Subcutaneous abdominal adipose tissue (tissue), 5 donors: ENCODE measurements at regions not wholly inside any gene's neighbourhood (a gene's known extent, or its start where the extent isn't known, plus 50 kb on each side); places are given as distances from the start of the nearest gene placed in this dataset.

ENCODE experiments used
- H3K27ac ChIP-seq: one replicate; pipeline ENCODE4 v1.7.0; 2013; ENCODE audit warnings: low read depth, mild to moderate bottlenecking, inconsistent platforms, low read length, moderate library complexity
- H3K27me3 ChIP-seq, 5 donors: one replicate each; pipeline ENCODE4 v1.7.0; 2013; ENCODE audit warnings: low read length in 5 of 5, inconsistent platforms in 1 of 5; ENCODE audit not compliant: control insufficient read depth in 5 of 5, insufficient read depth in 4 of 5
- H3K36me3 ChIP-seq, 5 donors: one replicate each; pipeline ENCODE4 v1.7.0; 2013; ENCODE audit warnings: low read length in 5 of 5; ENCODE audit not compliant: control insufficient read depth in 5 of 5, insufficient read depth in 5 of 5
- H3K4me1 ChIP-seq, 5 donors: one replicate each; pipeline ENCODE4 v1.7.0; 2013; ENCODE audit warnings: low read length in 5 of 5, mild to moderate bottlenecking in 3 of 5, moderate library complexity in 1 of 5; ENCODE audit not compliant: control insufficient read depth in 5 of 5, insufficient read depth in 5 of 5
- H3K4me3 ChIP-seq, 5 donors: one replicate each; pipeline ENCODE4 v1.7.0; 2013; ENCODE audit warnings: low read length in 5 of 5, low read depth in 1 of 5
- H3K9ac ChIP-seq, 5 donors: one replicate each; pipeline ENCODE4 v1.7.0; 2013; ENCODE audit warnings: low read length in 5 of 5, mild to moderate bottlenecking in 4 of 5, moderate library complexity in 3 of 5
- H3K9me3 ChIP-seq, 5 donors: one replicate each; pipeline ENCODE4 v1.7.0; 2013; ENCODE audit warnings: low read length in 5 of 5; ENCODE audit not compliant: control insufficient read depth in 5 of 5
- donor health status: healthy.
- donor health status: healthy.
- donor health status: healthy.
- donor health status: healthy.
- donor health status: healthy.

DNA sequence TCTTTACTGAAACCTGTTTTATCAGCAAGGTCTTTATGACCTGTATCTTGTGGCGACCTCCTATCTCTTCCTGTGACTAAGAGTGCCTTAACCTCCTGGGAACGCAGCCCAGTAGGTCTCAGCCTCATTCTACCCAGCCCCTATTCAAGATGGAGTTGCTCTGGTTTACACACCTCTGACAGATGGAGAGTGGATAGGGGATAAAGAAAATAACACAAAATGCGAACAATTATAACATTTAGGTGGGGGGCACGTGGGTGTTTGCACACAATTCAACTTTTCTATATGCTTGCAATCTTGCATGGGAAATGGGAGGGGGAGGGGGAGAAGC is 83.3 kb downstream of the RMI2 start:
- H3K4me1 ChIP-seq, result peaks cover 0 to 1% (median 0%) of the 10 kb centered on the region in 5 donors
- no peaks in the 10 kb centered on the region for H3K36me3 ChIP-seq
- peaks cover 0 to 2% (median 0%) of the 10 kb centered on the region in 5 donors for H3K27me3 ChIP-seq
- no peak overlapping the region for H3K9ac ChIP-seq
- no peak overlapping the region for H3K4me3 ChIP-seq
- peaks cover 0 to 12% (median 6%) of the 10 kb centered on the region in 5 donors for H3K9me3 ChIP-seq
- no peak overlapping the region for H3K27ac ChIP-seq

DNA sequence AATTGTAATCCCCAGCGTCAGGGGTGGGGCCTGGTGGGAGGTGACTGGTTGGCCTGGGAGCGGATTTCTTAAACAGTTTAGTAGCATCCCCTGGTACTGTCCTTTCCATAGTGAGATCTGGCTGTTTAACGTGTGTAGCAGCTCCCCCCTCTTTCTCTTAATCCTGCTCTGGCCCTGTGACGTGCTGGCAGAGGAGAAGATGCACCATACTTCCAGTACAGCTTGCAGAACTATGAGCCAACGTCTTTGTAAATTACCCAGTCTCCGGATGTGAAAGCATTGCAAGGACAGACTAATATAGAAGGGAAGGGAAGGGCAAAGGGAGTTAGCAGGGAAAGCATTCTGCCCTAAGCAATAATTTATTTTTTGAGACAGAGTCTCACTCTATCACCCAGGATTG is 83.9 kb downstream of the RMI2 start:
- Histone ChIP-seq H3K27me3 (peaks cover 0 to 2% (median 0%) of the 10 kb centered on the region in 5 donors), H3K9me3 (peaks cover 0 to 12% (median 6%) of the 10 kb centered on the region in 5 donors), H3K4me1 (no peaks in the 10 kb centered on the region), H3K27ac (no peak overlapping the region), H3K4me3 (no peak overlapping the region), H3K36me3 (no peaks in the 10 kb centered on the region), H3K9ac (no peak overlapping the region)

DNA sequence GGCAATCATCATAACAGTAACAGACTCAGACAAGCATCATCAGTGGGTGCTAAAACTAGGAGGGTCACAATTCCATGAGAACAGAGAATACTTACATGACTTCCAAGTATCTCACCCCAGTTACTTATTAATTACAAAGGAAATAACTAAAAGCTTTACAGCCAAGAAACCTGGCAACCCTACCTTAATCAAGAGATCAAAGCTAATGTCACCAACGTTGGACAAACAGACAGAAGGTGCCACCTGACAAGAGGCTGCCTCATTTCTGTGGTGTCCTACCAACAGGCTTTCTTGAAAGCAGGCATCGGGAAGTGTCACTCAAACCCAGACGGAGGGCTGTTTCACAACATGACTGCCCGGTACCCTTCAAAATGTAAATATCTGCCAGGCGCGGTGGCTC is 84.6 kb downstream of the RMI2 start:
- H3K27me3 ChIP-seq, result peaks cover 0 to 2% (median 0%) of the 10 kb centered on the region in 5 donors
- no peak overlapping the region for H3K27ac ChIP-seq
- no peak overlapping the region for H3K9ac ChIP-seq
- peaks cover 0 to 12% (median 6%) of the 10 kb centered on the region in 5 donors for H3K9me3 ChIP-seq
- no peaks in the 10 kb centered on the region for H3K36me3 ChIP-seq
- H3K4me1 ChIP-seq, result no peaks in the 10 kb centered on the region
- no peak overlapping the region for H3K4me3 ChIP-seq

DNA sequence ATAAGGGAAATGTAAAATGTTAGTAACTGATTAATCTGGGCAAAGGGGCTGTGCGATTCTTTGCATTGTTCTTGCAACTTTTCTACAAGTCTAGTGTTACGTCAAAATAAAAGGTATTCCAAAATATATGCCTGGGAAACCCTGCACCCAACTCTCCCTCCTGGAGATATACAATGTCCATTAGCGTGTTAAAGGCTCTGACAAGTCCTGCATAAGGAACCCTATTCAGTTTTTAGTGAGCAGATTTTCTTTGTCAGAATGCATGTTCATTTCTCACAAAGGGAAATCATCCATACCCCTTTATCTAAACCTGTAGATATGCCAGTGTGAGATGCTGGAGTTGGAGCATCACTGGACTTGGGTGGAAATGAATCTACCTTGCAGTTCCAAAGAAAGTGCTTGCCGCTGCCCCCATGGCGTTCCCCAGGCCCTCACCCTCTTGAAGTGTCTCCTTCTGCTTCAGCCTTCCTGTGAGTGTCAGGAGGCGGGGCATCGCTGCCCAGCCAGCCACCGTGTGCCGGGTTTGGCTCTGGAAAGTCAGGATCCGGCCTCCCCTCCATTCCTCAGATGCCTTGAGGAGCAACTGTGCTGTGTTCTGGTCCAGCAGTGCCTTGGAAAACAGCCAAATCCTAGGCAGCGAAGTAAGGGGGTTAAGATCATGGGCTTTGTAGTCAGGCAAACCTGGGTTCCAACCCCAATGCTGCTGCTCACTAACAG is 85.5 kb downstream of the RMI2 start:
- H3K9me3 ChIP-seq, result peaks cover 0 to 12% (median 6%) of the 10 kb centered on the region in 5 donors
- H3K27ac ChIP-seq, result no peak overlapping the region
- H3K27me3 ChIP-seq, result peaks cover 0 to 4% (median 0%) of the 10 kb centered on the region in 5 donors
- H3K9ac ChIP-seq, result no peak overlapping the region
- H3K4me3 ChIP-seq, result no peak overlapping the region
- H3K4me1 ChIP-seq, result no peaks in the 10 kb centered on the region
- H3K36me3 ChIP-seq, result no peaks in the 10 kb centered on the region

DNA sequence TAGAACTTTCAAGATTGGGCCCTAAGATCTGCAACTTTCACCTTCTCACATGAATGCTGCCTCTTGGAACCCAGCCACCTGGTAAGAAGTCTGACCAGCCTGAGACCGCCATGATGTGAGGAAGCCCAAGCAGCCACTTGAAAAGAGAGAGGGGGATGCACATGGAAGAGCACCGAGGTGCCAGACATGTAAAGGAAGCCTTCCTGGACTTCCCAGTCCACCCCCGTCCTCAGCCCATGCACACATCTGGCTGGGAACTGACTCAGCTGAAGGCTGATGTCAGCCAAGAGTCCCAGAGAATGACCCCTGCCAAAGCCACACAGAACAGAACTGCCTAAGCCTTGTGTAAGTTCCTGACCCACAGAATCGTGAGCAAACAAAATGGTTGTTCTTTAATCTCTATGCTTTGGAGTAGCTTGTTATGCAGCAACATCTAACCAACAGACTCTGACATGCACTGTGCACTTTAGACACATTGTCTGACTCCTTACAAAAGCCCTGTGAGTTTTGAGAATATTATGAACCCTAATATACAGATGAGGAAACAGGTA is 86.7 kb downstream of the RMI2 start:
- Histone ChIP-seq H3K27me3 (peaks cover 0 to 6% (median 0%) of the 10 kb centered on the region in 5 donors), H3K27ac (no peak overlapping the region), H3K36me3 (no peaks in the 10 kb centered on the region), H3K4me1 (no peaks in the 10 kb centered on the region), H3K4me3 (no peak overlapping the region), H3K9me3 (peaks cover 0 to 12% (median 6%) of the 10 kb centered on the region in 5 donors), H3K9ac (no peak overlapping the region)

DNA sequence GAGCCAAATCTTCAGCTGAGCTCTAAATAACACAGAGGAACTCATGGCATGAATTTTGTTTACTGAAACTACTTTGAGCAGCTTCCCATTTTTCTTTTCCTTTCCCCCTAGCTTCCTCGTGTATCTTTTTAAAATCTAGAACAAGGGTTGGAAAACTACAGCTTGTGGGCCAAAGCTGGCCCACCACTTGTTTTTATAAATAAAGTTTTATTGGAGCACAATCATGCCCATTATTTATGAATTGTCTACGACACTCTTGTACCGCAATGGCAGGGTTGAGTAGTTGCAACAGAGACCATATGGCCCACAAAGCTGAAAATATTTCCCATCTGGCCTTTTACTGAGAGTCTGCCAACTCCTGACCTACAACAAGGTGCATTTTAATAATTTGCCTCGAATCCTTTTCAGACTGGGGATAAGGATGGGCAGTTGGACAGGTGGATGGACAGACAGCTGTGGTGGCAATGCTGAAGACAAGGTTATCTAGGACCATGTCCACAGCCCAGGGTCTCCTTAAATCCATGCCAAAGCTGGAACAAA is 87.7 kb downstream of the RMI2 start:
- peaks cover 0 to 12% (median 6%) of the 10 kb centered on the region in 5 donors for H3K9me3 ChIP-seq
- H3K27ac ChIP-seq, result no peak overlapping the region
- no peak overlapping the region for H3K4me3 ChIP-seq
- no peaks in the 10 kb centered on the region for H3K36me3 ChIP-seq
- no peak overlapping the region for H3K9ac ChIP-seq
- no peaks in the 10 kb centered on the region for H3K4me1 ChIP-seq
- peaks cover 0 to 6% (median 0%) of the 10 kb centered on the region in 5 donors for H3K27me3 ChIP-seq

DNA sequence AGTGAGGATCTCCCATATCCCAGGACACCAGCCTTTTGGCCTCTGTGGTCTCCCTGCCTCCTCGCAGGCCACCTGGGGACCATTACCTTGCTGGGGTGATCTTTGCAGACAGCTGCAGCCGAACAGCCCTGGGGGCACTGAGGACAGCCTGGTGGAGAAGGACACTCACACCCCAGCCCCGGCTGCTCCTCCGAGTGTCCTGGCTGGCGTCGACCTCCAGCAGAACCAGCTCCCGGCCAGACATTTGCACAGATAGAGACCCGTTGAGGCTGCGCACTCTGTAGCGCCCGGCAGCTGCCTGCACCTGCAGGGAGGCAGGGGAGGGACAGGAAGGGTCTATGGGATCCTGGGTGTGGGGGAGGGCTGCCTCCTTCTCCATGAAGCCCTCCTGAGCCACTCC is 90.3 kb downstream of the RMI2 start:
- Histone ChIP-seq H3K4me3 (no peak overlapping the region), H3K36me3 (no peaks in the 10 kb centered on the region), H3K27me3 (peaks cover 0 to 6% (median 0%) of the 10 kb centered on the region in 5 donors), H3K9ac (no peak overlapping the region), H3K9me3 (peaks cover 4 to 22% (median 21%) of the 10 kb centered on the region in 5 donors), H3K27ac (no peak overlapping the region), H3K4me1 (no peaks in the 10 kb centered on the region)

DNA sequence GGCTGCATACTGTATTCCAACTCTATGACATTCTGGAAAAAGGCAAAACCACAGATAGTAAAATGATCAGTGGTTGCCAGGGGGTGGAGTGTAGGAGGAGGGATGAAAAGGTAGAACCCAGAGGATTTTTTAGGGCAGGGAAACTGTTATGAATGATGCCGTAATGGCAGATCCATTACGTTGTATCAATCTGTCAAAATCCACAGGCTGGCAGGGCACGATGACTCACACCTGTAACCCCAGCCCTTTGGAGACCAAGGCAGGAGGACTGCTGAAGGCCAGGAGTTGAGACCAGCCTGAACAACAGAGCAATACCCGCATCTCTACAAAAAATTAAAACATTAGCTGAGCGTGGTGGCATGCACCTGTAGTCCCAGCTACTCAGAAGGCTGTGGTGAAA is 91.8 kb downstream of the RMI2 start:
- H3K4me1 ChIP-seq, result no peaks in the 10 kb centered on the region
- H3K4me3 ChIP-seq, result no peak overlapping the region
- H3K27me3 ChIP-seq, result peaks cover 0 to 6% (median 0%) of the 10 kb centered on the region in 5 donors
- H3K36me3 ChIP-seq, result no peaks in the 10 kb centered on the region
- H3K9me3 ChIP-seq, result peaks cover 2 to 26% (median 21%) of the 10 kb centered on the region in 5 donors
- H3K27ac ChIP-seq, result no peak overlapping the region
- no peak overlapping the region for H3K9ac ChIP-seq

DNA sequence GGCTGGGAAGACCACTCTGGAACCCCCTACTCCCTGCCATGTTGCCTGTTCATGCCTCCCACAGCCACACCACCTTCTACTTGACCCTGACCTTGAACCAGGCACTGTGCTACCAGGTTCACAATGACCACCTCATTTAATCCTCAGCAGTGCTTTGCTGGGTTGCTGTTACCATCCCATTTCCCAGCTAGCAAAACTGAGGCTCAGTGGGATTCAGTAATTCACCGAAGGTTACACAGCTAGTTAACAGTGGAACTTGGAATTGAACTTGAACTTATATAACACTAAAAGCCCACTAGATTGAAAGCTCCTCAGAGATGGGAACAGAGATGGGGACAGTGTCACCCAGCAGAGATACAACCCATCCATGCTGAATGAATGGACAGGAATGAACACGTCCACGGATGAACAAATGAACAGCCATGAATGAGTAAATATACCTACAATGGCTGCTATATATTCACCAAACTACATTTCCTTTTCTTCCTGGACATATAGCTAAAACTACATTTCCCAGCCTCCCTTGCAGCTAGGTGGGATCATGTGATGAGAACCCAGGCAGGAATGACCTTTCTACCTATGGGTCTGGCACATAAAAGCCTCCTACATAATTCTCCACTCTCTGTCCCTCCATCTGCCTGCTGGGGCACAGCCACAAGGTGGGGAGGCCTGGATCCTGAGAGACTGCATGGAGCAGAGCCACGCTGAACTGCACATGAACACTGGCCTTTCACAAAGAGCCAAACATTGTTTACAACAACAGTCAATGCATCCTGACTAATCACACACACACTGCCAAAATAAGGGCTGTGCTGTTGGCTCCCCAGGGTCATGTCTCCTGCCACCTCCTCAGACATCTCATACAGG is 94.8 kb downstream of the RMI2 start:
- Histone ChIP-seq H3K36me3 (no peaks in the 10 kb centered on the region), H3K9me3 (peaks cover 2 to 23% (median 20%) of the 10 kb centered on the region in 5 donors), H3K27me3 (peaks cover 0 to 6% (median 0%) of the 10 kb centered on the region in 5 donors), H3K27ac (no peak overlapping the region), H3K9ac (no peak overlapping the region), H3K4me3 (no peak overlapping the region), H3K4me1 (no peaks in the 10 kb centered on the region)

DNA sequence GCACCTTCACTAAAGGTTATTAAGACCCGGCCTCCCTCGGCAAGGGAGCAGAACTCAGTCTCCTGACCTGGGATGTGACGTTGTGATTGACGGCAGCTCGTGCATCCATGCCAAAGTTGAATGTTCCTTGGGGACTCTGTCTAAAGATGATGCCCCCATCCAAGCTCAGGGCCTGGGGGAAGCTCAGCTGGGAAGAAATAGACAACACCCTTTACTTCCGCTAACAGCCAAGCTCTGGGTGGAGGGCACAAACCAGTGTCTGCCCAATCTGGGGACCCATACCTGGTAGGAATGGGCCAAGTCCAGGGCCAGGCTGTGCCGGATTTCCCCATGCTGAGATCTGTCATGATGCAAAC is 95.4 kb downstream of the RMI2 start:
- Histone ChIP-seq H3K27ac (no peak overlapping the region), H3K4me1 (no peaks in the 10 kb centered on the region), H3K9ac (no peak overlapping the region), H3K9me3 (peaks cover 2 to 23% (median 20%) of the 10 kb centered on the region in 5 donors), H3K27me3 (peaks cover 0 to 3% (median 0%) of the 10 kb centered on the region in 5 donors), H3K4me3 (no peak overlapping the region), H3K36me3 (no peaks in the 10 kb centered on the region)
